ENCODE measurements at regions not wholly inside any gene's neighbourhood (a gene's known extent, or its start where the extent isn't known, plus 50 kb on each side); places are given as distances from the start of the nearest gene placed in this dataset.
"Not testable (repeated sequence)": the region's sequence is repeated elsewhere in the genome, so short reads cannot be mapped to it uniquely, and the experiment has no call there.

- no peak for TF ChIP-seq CTCF (IDR thresholded peaks at IDR 0.05)
- H3K9me3 Mint-ChIP-seq, result peaks cover 11% of the 10 kb centered on the region; the same call in 1 of the 2 replicates
- no peak overlapping the region for H3K4me3 Mint-ChIP-seq
- H3K27me3 Mint-ChIP-seq (ENCODE audit: insufficient read depth), result peaks cover 2% of the 10 kb centered on the region; the same call in 1 of the 2 replicates
- no peaks in the 10 kb centered on the region for H3K4me1 Mint-ChIP-seq (ENCODE audit: low read depth)
- H3K36me3 Mint-ChIP-seq (ENCODE audit: low read depth), result no peaks in the 10 kb centered on the region
- no peak for DNase-seq
- H3K27ac Mint-ChIP-seq, result no peak overlapping the region
Measured at GRCh38 chr4:34486461-34487363, 1757.6 kb downstream of the ARAP2 start.

- DNase-seq, result no peak
- Mint-ChIP-seq H3K9me3 (peaks cover 26% of the 10 kb centered on the region; the same call in 1 of the 2 replicates), H3K4me1 (ENCODE audit: low read depth) (no peaks in the 10 kb centered on the region; the same call in 1 of the 2 replicates), H3K4me3 (no peak overlapping the region), H3K36me3 (ENCODE audit: low read depth) (no peaks in the 10 kb centered on the region), H3K27ac (no peak overlapping the region), H3K27me3 (ENCODE audit: insufficient read depth) (peaks cover 3% of the 10 kb centered on the region; the same call in 1 of the 2 replicates)
- no peak for TF ChIP-seq CTCF (IDR thresholded peaks at IDR 0.05)
Measured at GRCh38 chr4:34492414-34492813, 1751.9 kb downstream of the ARAP2 start.

DNA sequence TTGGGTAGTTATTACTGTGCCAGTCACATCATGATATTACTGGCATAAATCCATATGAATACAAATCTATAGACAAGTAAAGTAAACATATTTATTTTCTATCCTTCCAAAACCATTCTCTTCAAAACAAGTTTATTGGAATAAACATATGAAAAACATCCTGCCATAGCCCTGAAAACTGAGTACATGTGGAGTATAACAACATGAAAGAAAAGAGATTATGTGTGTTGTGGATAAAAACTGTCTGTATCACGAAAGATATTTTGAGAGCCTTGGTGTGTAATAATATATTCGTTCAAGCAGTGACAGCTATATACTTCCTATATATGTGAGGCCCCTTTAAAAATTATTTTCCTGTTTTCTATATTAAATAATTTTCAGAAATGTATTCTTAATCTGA is 1742.2 kb downstream of the ARAP2 start:
- H3K4me1 Mint-ChIP-seq (ENCODE audit: low read depth), result no peaks in the 10 kb centered on the region; the same call in 1 of the 2 replicates
- DNase-seq, result no peak

GRCh38 chr4:34504731-34505130 is 1739.6 kb downstream of the ARAP2 start:
- not testable (repeated sequence) for DNase-seq; H3K27me3 Mint-ChIP-seq (ENCODE audit: insufficient read depth); H3K9me3 Mint-ChIP-seq; H3K4me3 Mint-ChIP-seq; H3K27ac Mint-ChIP-seq; H3K4me1 Mint-ChIP-seq (ENCODE audit: low read depth); H3K36me3 Mint-ChIP-seq (ENCODE audit: low read depth)

More for the DNA sequence above, 1742.2 kb downstream of the ARAP2 start:
- no peak overlapping the region for H3K4me3 Mint-ChIP-seq
- no peaks in the 10 kb centered on the region for H3K36me3 Mint-ChIP-seq (ENCODE audit: low read depth)
- no peak for TF ChIP-seq CTCF (IDR thresholded peaks at IDR 0.05)
- H3K27me3 Mint-ChIP-seq (ENCODE audit: insufficient read depth), result no peaks in the 10 kb centered on the region
- no peaks in the 10 kb centered on the region; the same call in 1 of the 2 replicates for H3K9me3 Mint-ChIP-seq
- no peak overlapping the region for H3K27ac Mint-ChIP-seq

- H3K9me3 Mint-ChIP-seq; H3K27me3 Mint-ChIP-seq (ENCODE audit: insufficient read depth); H3K27ac Mint-ChIP-seq; H3K4me1 Mint-ChIP-seq (ENCODE audit: low read depth); DNase-seq; H3K36me3 Mint-ChIP-seq (ENCODE audit: low read depth); H3K4me3 Mint-ChIP-seq: not testable (repeated sequence)
Measured at GRCh38 chr4:34506511-34507092, 1737.7 kb downstream of the ARAP2 start.

GRCh38 chr4:34512616-34513015 is 1731.7 kb downstream of the ARAP2 start:
- no peak for TF ChIP-seq CTCF (IDR thresholded peaks at IDR 0.05)
- Mint-ChIP-seq H3K4me1 (ENCODE audit: low read depth) (no peaks in the 10 kb centered on the region), H3K36me3 (ENCODE audit: low read depth) (peaks cover 5% of the 10 kb centered on the region; the same call in 1 of the 2 replicates), H3K27ac (no peak overlapping the region), H3K9me3 (peaks cover 16% of the 10 kb centered on the region), H3K4me3 (no peak overlapping the region), H3K27me3 (ENCODE audit: insufficient read depth) (no peaks in the 10 kb centered on the region; the same call in 1 of the 2 replicates)
- DNase-seq, result no peak

All from HFFc6 (cell line).